AG04450 (cell line): ENCODE measurements at regions not wholly inside any gene's neighbourhood (a gene's known extent, or its start where the extent isn't known, plus 50 kb on each side); places are given as distances from the start of the nearest gene placed in this dataset.

Experiments
- CTCF ChIA-PET: fragments of 300-600, 350-600 bp; formaldehyde crosslinking; extraction: SDS; loops from one replicate; lab custom pipeline; 2022; ENCODE audit warnings: antibody characterized with exemption, inconsistent platforms; lab: Charles Lee
- POLR2A ChIA-PET: fragments of 350-600 bp; formaldehyde crosslinking; extraction: SDS; loops from one replicate; lab custom pipeline; 2021; ENCODE audit warnings: antibody characterized with exemption, inconsistent platforms; lab: Yijun Ruan, JAX
- DNase-seq: peaks from one replicate; pipeline ENCODE4 v3.0.0-alpha.2; 2011; ENCODE audit warnings: low read depth, low spot score
- H3K27ac ChIP-seq: one replicate; pipeline ENCODE4 v1.5.1; 2012; ENCODE audit warnings: low read depth, low read length, control low read depth
- H3K27me3 ChIP-seq: one replicate; pipeline ENCODE4 v1.6.0; 2012; ENCODE audit warnings: low read length; ENCODE audit not compliant: control insufficient read depth, insufficient read depth
- H3K4me3 ChIP-seq: 2 replicates; pipeline ENCODE4 v1.5.1; 2011; ENCODE audit warnings: mild to moderate bottlenecking, low read depth, low read length, control low read depth
- H3K9me3 ChIP-seq: 2 replicates; pipeline ENCODE4 v1.5.1; 2012; ENCODE audit warnings: low read length; ENCODE audit not compliant: control insufficient read depth, insufficient read depth
- TF ChIP-seq, protein P1 (sequence below): IDR thresholded peaks from 2 replicates; pipeline ENCODE4 v1.5.1; 2011; ENCODE audit warnings: low read depth, low read length, control low read depth, inconsistent platforms

DNA sequence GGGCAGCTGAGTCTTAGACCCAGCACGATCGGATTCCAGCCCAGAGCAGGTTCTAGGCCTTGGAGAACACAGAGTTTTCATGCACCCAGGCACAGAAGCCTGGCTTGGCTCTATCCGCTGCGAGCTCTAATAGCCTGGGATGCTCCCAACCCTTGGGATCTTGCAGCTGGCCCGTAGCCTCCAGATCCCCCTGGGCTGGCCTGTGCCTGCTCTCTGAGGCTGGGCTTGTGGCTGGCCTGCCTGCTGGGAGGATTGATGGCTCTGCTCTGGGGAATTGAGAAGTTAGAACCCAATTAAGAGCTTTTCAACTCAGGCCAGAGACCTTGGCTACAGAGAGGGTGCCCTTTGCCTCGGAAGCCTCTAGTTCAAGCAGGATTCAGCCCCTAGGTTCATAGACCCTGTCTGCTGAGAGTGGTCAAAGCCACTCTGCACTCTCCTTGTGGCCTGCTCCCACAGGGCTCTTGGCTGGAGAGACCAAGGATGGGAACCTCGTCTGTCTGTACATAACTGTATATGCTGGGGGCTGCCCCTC lies 64.4 kb downstream of the MAGEF1 start:
- Histone ChIP-seq H3K9me3 (no peaks in the 10 kb centered on the region), H3K27ac (no peak overlapping the region), H3K4me3 (no peak overlapping the region), H3K27me3 (peaks cover 17% of the 10 kb centered on the region)
- POLR2A ChIA-PET = interaction anchor here (0.7 kb wide), 1 partner anchor 70 kb away, joined by 4 read pairs; no protein-coding TSS in a partner anchor
- CTCF ChIA-PET = interaction anchor here (0.8 kb wide), 1 partner anchor 86 kb away, joined by 3 read pairs; no protein-coding TSS in a partner anchor
- TF ChIP-seq, protein P1, sequence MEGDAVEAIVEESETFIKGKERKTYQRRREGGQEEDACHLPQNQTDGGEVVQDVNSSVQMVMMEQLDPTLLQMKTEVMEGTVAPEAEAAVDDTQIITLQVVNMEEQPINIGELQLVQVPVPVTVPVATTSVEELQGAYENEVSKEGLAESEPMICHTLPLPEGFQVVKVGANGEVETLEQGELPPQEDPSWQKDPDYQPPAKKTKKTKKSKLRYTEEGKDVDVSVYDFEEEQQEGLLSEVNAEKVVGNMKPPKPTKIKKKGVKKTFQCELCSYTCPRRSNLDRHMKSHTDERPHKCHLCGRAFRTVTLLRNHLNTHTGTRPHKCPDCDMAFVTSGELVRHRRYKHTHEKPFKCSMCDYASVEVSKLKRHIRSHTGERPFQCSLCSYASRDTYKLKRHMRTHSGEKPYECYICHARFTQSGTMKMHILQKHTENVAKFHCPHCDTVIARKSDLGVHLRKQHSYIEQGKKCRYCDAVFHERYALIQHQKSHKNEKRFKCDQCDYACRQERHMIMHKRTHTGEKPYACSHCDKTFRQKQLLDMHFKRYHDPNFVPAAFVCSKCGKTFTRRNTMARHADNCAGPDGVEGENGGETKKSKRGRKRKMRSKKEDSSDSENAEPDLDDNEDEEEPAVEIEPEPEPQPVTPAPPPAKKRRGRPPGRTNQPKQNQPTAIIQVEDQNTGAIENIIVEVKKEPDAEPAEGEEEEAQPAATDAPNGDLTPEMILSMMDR = no peak
- no peak for DNase-seq

DNA sequence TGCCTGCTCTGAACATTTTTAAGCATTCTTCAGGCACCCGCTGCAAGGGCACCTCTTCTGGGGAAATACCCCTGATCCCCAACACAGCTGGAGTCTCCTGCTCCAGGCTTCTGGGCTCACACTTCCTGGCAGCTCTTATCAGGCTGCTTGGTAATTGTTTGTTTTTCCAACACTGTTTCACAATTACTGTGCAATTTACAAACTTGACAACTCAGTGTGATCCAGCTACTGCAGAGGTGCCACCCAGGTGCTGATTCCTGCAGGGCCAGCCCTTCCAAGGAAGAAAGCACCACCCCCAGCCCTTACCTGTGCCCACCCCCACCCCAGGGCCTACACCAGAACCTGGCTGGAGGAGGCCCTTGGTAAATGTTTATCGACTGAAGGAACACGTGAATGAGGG lies 66.5 kb downstream of the MAGEF1 start:
- TF ChIP-seq, protein P1 = no peak
- H3K9me3 ChIP-seq = no peaks in the 10 kb centered on the region
- ChIA-PET CTCF (no interaction called here), POLR2A (no interaction called here)
- no peak for DNase-seq
- H3K27me3 ChIP-seq = peaks cover 27% of the 10 kb centered on the region
- no peak overlapping the region for H3K4me3 ChIP-seq
- no peak overlapping the region for H3K27ac ChIP-seq

DNA sequence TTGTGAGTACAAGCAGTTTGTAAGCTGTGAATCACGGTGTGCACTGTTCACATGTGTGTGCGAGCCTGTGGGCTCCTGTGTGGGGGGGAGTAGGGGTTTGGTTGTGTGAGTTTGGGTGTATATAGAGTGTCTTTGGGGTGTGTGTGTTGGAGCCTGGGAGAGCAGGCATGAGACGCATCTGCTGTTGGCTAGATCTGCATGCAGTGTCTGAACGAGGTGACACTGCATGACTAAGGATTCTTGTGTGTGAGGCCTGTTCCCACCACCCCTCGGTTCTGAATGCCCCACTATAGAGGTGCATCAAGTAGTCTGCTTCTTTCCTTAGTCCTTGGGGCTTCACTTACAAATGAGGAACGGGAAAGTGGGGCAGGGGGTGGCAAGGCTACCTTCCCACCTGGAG lies 68.4 kb downstream of the MAGEF1 start:
- H3K27me3 ChIP-seq = peaks cover 29% of the 10 kb centered on the region
- no peak overlapping the region for H3K27ac ChIP-seq
- TF ChIP-seq, protein P1 = no peak
- ChIA-PET POLR2A (no interaction called here), CTCF (no interaction called here)
- DNase-seq = no peak
- H3K4me3 ChIP-seq = no peak overlapping the region
- no peaks in the 10 kb centered on the region; the same call in 1 of the 2 replicates for H3K9me3 ChIP-seq

DNA sequence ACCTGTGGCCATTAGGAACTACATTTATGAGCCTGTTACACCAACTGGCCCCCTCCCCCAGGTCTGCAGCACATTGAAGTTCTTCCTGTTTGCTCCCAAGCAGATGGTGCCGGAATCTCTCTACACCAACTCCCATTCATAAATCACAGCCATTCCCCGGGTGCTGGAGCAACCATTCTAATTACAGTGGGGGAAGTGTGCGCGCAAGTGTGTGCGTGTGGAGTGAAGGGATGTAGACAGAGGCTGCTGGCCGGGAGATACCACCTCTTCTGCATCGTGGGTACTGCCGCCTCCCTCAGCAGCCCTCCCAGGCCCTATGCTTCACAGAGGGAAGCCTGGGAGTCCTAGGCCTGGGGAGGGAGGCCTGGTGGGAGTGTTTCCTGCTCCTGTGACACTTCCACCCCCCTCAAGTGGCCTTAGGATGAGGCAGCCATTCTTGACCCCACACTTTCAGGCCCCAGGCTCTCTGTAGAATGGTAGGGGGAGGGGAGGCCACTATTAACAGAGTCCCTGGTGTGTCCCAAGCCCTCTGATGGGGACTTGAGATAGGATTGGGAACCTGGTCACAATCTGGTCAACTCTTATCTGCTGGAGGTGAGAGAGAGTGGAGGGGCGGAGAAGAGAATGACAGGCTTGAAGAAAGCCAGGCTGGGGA lies 69.1 kb downstream of the MAGEF1 start:
- TF ChIP-seq, protein P1 = no peak
- ChIA-PET CTCF (no interaction called here), POLR2A (no interaction called here)
- H3K27ac ChIP-seq = no peak overlapping the region
- DNase-seq = no peak
- no peak overlapping the region for H3K4me3 ChIP-seq
- H3K9me3 ChIP-seq = no peaks in the 10 kb centered on the region; the same call in 1 of the 2 replicates
- peaks cover 31% of the 10 kb centered on the region for H3K27me3 ChIP-seq

DNA sequence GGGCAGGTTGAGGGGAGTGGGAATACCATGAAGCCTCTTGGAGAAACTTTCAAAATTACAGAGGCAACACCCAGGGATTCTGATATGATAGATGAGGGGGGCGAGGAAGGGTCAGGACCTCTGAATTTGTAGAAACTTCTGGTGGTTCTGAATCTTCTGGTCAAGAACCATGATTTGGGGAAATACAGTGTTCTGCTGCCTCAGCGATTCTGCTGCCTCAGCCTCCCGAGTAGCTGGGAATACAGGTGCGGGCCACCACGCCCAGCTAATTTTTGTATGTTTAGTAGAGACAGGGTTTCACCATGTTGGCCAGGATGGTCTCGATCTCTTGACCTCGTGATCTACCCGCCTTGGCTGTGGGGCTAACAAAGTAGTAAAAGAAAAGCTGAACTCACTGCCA lies 70.4 kb downstream of the MAGEF1 start:
- no peak for DNase-seq
- Histone ChIP-seq H3K27me3 (peaks cover 31% of the 10 kb centered on the region), H3K27ac (no peak overlapping the region), H3K4me3 (no peak overlapping the region), H3K9me3 (no peaks in the 10 kb centered on the region; the same call in 1 of the 2 replicates)
- ChIA-PET POLR2A (no interaction called here), CTCF (interaction anchor here (1.0 kb wide), 1 partner anchor 80 kb away, joined by 3 read pairs; the partner anchor contains the start of gene EPHB3)
- TF ChIP-seq, protein P1 = no peak
